22Rv1 (cell line): ENCODE measurements at regions not wholly inside any gene's neighbourhood (a gene's known extent, or its start where the extent isn't known, plus 50 kb on each side); places are given as distances from the start of the nearest gene placed in this dataset.

ENCODE experiments used
- ZFX ChIP-seq: fragments of 450-650 bp; IDR thresholded peaks from 2 replicates; pipeline ENCODE4 v1.6.1; 2017; ENCODE audit warnings: antibody characterized with exemption, borderline replicate concordance
- TF ChIP-seq, protein P1 (sequence below): fragments of 450-650 bp; IDR thresholded peaks from 2 replicates; pipeline ENCODE4 v1.5.1; 2017; ENCODE audit warnings: mild to moderate bottlenecking

DNA sequence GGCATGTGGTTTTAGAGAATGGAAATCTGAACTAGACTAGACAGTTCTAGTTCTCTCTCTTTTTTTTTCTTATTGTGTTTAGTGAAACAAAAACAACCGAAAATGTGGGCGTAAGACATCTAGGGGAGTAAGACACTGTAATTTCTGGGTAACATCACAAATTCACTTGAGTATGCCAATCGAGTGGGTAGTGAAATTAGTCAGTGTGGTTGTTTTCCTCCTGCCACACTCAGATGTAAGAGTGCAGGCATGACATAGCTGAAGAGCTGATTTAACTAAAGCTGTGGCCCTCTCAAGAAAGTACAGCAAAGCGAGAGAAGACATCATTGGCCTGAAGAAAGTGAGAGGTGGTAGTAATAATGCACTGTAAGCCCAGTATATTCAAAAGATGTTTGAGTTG is 1585.3 kb upstream of the AGA start:
- TF ChIP-seq, protein P1, sequence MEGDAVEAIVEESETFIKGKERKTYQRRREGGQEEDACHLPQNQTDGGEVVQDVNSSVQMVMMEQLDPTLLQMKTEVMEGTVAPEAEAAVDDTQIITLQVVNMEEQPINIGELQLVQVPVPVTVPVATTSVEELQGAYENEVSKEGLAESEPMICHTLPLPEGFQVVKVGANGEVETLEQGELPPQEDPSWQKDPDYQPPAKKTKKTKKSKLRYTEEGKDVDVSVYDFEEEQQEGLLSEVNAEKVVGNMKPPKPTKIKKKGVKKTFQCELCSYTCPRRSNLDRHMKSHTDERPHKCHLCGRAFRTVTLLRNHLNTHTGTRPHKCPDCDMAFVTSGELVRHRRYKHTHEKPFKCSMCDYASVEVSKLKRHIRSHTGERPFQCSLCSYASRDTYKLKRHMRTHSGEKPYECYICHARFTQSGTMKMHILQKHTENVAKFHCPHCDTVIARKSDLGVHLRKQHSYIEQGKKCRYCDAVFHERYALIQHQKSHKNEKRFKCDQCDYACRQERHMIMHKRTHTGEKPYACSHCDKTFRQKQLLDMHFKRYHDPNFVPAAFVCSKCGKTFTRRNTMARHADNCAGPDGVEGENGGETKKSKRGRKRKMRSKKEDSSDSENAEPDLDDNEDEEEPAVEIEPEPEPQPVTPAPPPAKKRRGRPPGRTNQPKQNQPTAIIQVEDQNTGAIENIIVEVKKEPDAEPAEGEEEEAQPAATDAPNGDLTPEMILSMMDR, result no peak
- TF ChIP-seq ZFX, result no peak
